LoVo (cell line): ENCODE measurements at regions not wholly inside any gene's neighbourhood (a gene's known extent, or its start where the extent isn't known, plus 50 kb on each side); places are given as distances from the start of the nearest gene placed in this dataset.
A peak's percentile ranks its signal among the peaks of the same experiment; 100 is the strongest.

ENCODE experiments used
- DNase-seq: peaks from one replicate; pipeline ENCODE4 v3.0.0-alpha.2; 2016; ENCODE audit warnings: low spot score

DNA sequence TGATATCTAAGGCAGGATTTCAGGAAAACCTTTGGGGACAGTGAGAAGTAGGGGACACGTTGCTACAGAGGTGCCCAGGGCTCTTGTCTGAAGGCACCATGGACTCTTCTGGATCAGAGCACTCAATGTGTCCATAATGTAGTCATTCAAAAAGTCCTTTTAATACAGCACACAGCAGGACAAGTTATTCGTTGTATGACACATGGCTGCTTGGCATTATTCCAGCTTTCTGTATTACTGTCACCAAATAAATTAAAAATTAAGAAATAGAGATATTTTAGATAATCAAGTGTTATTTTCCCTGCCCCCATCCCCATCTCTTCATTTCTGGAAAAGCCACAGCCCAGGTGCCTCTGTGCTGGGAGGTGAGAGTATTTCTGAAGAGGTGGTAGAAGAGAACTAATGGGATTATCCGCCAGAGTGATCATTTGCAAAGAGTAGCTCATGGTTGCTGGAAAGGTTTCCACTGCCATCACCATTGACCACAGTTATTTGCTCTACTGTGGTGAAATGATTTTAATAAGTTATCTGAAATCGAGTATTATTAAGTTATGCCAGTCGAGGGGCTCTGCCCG, 83.0 kb downstream of the CXCL12 start:
- DNase-seq = no peak

- DNase-seq = peak; percentile 59
Measured at GRCh38 chr10:44300666-44301649, 83.9 kb downstream of the CXCL12 start.

GRCh38 chr10:44298713-44299112, 86.2 kb downstream of the CXCL12 start:
- DNase-seq = no peak

GRCh38 chr10:44297963-44298362, 86.9 kb downstream of the CXCL12 start:
- no peak for DNase-seq

- DNase-seq = no peak
Measured at GRCh38 chr10:44295644-44296241, 89.2 kb downstream of the CXCL12 start.

DNA sequence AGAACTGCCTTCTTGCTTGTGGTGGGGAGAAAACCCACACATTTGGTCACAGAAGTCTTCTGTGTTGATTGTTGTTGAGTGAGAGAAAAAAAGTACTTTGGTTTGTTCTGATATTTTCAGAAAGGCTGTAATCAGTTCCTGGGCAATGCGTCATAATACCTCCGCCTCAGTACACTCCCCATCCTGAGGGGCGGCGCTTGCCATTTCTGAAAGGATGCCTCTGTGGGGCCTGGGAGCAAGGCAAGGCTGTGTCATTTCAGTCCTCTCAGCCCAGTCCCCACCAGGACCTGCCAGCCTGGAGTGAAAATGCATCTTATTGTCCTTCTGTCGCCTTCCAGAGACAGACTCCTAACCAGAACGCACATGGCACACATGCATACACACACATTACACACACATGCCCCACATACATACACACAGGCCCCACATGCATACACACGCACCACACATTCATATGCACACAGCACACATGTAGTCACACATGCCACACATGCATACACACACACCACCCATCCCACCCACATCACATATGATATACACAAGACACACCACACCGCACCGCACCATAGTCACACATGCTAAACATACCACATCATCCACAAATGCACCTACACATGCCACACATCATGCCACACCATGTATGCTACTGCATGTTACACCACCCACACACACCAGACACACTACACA, 90.0 kb downstream of the CXCL12 start:
- no peak for DNase-seq

DNA sequence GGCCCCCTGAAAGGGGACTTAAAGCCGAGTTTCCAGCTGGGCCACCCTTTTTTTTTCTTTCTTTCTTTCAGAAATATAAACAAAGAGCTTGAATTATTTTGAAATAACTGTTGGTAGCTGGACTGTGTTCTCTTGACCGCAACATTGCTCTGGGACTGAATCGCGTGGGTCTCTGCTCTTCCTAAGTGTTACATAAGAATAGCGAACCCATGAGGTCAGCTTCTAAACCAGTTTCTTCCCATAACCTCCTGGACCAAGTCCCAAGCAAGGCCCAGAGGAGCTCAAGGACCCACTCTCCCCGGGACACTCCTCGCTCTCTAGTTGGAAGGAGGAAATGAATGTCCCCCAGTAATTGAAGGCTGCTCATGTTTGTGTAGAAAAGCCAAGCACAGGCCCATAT, 91.1 kb downstream of the CXCL12 start:
- no peak for DNase-seq

DNA sequence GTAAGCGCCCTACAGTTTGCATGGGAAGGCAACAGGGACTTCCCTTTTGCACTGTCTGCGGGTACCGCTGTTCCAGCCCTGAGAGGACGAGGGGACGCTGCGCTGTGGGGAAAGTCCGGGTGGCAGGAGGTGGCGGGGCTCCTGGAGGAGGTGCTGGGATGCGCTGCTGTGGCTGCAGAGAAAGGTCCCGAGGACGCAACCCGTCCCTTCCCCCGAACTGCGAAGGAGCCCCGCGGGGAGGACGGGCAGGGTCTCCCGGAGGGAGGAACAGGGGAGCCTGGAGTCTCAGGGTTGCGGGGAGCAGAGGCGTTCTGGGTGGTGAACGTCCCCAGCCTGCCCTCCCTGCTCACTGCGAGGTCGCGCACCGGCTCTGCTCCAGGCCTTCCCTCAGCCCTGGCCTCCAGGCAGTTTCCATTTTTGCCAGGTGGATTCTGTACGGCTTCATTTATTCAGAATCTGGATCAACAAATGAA, 91.6 kb downstream of the CXCL12 start:
- DNase-seq = no peak

DNA sequence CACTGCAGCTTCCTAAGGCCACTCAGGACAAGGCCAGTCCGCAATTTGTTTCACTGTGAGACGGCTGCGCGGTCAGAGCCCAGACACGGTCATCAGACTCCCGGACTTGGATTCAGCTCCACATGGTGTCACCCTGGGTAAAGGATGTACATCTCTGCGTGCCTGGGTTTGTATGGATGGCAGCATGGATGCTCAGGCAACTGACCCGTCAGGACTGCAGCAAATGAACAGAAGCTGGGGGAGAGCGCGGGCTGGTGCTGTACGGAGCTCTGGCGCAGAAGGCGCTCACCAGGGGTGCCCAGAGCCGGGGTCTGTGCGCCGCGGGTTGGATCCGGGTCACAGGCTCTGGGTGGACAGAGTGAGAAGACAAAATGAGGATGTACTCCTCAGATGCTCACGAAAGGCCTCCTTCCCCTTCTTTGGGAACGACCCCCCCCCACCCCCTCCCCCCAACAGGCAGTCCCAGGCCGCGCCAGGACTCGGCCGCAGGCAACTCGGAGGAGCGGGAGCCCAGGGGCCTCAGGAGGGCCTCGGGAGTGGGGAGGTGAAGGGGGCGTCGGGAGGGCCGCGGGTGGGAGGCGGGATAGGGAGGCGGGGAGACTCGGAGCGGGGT, 92.4 kb downstream of the CXCL12 start:
- no peak for DNase-seq

DNA sequence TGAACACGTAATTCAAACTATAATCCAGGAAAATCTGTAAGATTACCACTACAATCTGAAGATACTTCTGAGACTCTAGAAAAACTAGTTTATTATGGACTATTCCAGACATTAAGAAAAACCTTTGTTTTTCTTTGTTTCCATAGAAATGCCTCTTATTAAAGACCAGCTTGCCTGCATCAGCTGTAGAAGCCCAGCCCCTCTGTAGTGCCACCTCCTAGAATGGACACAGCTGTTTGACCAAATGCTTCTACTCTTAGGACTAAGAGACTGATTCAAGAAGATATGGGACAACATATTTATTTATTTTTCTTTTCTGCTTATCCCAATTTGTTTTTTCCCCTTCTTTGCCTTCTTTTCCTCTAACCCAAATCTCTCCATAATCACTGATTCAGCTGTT, 93.8 kb downstream of the CXCL12 start:
- no peak for DNase-seq

GRCh38 chr10:44289125-44289524, 95.8 kb downstream of the CXCL12 start:
- DNase-seq = no peak

- no peak for DNase-seq
Measured at GRCh38 chr10:44287408-44287807, 97.5 kb downstream of the CXCL12 start.

DNA sequence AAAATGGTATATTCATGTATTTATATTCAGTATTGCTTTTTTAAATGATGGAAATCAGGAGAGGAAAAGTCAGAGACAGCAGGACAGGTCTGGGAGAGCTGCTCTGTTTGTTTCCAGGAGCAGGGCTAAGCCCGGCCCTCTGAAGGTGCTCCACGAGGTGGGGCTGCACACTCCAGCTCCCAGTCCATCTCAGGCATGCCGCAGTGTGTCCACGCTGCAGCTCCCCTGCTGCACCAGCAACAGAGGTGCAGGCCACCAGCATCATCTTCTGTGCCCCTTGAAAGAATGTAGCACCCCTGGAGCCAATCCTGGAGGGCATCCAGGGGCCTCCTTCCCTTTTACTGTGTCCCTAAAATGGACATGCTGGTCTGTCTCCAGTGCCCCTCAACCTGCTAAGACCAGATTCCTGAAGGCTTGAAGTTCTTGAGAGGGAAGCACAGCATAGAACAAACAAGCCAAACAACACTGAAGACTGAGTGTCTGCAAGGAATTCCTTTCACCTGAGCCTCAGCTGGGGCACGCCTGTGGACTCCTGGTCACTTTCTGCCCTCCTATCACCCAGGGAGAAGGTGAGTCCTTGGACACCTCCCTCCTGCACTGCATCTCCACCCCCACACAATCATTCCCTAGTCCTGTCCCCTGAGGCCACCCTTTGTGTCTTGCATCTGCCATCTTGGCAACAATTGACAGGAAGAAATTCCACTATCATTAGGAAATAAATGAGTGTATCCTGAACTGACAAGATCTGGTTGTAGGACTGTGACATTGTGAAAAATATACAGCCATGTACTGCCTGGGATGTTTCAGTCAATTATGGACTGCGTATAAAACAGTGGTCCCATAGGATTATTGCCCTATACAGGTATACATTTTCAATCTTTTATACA, 100.5 kb downstream of the CXCL12 start:
- DNase-seq = no peak

- no peak for DNase-seq
Measured at GRCh38 chr10:44282626-44283300, 102.1 kb downstream of the CXCL12 start.

DNA sequence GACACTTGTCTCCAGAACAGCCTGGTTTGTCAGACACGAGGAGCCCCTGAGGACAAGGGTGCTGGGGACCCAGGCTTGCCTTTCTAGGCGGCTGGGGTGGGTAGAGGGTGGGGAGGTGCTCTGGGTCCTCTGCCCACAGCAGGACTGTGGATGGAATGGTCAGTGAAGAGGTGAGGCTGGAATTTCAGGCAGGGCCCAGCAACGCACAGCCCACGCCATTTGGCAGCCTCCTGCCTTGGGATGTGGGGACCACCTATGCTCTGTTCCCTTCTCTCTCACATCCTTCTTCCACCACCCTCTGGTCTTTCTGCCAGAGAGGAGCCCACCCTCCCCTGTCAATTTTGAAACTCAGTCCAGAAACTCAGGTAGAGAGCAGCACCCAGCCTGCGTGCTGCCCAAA, 103.2 kb downstream of the CXCL12 start:
- DNase-seq = no peak

- DNase-seq = no peak
Measured at GRCh38 chr10:44281089-44281613, 103.7 kb downstream of the CXCL12 start.

DNA sequence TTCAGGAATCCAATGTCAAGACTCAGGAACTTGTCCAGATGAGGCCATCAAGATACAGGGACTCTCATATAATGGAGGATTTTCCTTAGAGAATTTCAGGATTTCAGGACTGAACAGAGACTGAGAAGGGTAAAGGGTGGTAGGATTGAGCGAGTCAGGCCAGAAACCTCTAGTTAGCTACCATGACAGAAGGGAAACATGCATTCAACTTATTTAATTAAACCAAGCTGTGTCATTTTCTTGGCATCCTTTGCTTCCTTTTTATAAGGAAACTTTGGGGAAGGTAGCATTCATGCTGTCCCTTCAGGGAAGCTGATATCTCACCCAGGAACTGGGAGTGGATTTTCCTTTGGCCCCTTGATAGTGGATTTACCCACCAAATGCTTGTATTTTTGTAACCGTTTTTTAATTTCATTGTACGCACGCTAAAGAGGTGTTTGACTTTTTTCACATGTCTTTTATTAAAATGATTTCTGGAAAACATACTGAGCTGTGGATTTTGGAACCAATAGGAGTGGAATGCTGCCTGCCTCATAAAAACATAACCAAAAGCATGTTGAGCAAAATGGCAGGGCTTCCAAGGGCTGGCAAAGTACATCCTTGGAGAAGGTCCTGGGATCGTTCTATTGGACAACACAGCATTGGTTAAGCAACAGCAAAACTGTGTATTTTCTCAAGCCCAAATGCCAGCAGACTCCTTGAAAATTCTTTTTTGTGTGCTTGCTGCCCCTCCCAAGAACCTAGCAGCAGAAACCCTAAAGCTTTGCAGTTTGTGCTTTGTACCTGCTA, 104.5 kb downstream of the CXCL12 start:
- no peak for DNase-seq

DNA sequence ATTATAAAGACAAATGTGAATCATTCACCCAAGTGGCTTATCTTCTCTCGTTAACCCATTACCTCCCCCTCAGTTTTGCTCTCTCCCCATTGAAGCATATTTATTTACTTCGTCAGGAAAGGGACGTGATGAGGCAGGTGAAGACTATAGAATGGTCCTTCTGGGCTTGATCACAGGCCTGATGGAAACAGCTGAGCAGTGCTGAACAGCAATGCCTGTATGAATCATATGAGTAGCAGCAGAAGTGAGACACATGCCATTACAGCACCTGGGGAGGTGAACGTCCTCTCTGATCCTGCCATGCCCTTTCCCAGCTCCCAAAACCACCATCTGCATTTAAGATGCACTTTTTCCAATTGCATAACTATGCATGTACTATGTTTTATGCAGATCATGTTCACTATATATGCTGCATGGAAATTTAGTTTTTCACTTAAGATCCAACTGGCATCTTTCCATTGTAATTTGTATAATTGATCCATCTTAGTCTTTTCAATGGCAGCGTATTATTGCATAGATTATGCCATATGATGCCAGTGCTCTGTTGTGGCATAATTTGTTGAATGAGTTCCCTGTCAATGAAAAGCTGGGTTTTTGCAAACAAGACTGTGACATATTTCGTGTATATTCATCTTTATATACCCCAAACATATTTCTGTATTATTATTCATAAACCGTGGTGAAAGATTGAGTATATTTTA, 105.3 kb downstream of the CXCL12 start:
- no peak for DNase-seq
